HL-60 (cell line): ENCODE measurements at regions not wholly inside any gene's neighbourhood (a gene's known extent, or its start where the extent isn't known, plus 50 kb on each side); places are given as distances from the start of the nearest gene placed in this dataset.

Experiments used
- DNase-seq, 2 experiments: peaks; one replicate each; pipeline ENCODE4 v3.0.0-alpha.2; 2010 to 2020; ENCODE audit warnings: low read depth in 1 of 2, low spot score in 1 of 2
- H3K27ac ChIP-seq: fragments of 250-450 bp; sonication (Bioruptor Pico); replicated peaks from 2 replicates; pipeline ENCODE4 v1.5.1; 2020; ENCODE audit warnings: mild to moderate bottlenecking, moderate library complexity
- H3K27me3 ChIP-seq: fragments of 250-450 bp; sonication (Bioruptor Pico); 2 replicates; pipeline ENCODE4 v1.5.1; 2021; ENCODE audit warnings: mild to moderate bottlenecking, moderate library complexity; ENCODE audit not compliant: insufficient read depth, poor library complexity, severe bottlenecking
- H3K4me3 ChIP-seq: replicated peaks from 2 replicates; pipeline ENCODE4 v1.5.1; 2011; ENCODE audit warnings: mild to moderate bottlenecking, control low read depth, low read length; ENCODE audit not compliant: insufficient read depth
- CTCF ChIP-seq: IDR thresholded peaks from one replicate; pipeline ENCODE4 v1.5.1; 2011; ENCODE audit warnings: low read length, control low read depth, inconsistent platforms; ENCODE audit not compliant: insufficient read depth
- GABPA ChIP-seq: IDR thresholded peaks from 2 replicates; pipeline ENCODE4 v1.6.1; 2012; ENCODE audit warnings: low read depth
- POLR2AphosphoS5 ChIP-seq: IDR thresholded peaks from 2 replicates; pipeline ENCODE4 v1.6.1; 2012; ENCODE audit warnings: low read depth
- REST ChIP-seq: IDR thresholded peaks from 2 replicates; pipeline ENCODE4 v1.6.1; 2012; ENCODE audit warnings: low read depth; ENCODE audit not compliant: insufficient replicate concordance
- SPI1 ChIP-seq: IDR thresholded peaks from 2 replicates; pipeline ENCODE4 v1.6.1; 2012; ENCODE audit warnings: low read depth, mild to moderate bottlenecking, borderline replicate concordance

DNA sequence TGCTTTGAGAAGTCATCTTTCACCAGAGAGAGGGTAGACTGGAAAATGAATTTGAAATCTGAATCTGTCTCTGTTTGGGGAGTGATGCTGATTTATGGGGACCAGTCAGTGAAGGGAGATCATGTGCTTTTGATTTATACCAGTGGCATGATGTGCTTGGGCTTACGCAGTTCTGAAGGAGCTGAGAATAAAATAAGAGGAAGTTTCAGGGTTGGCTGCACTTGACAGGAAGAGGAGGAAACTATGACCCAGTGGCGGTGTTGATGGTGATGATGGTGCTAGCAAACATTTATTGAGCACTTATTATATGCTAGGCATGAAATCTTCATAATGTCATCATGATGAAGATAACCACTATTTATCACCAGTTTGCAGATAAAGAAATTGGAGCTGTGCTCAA lies 136.4 kb upstream of the GLRA1 start:
- H3K4me3 ChIP-seq: no peak overlapping the region
- TF ChIP-seq SPI1 (no peak), CTCF (no peak), GABPA (no peak), POLR2AphosphoS5 (no peak), REST (no peak)
- no peak for DNase-seq
- H3K27me3 ChIP-seq: no peaks in the 10 kb centered on the region
- H3K27ac ChIP-seq: no peak overlapping the region

DNA sequence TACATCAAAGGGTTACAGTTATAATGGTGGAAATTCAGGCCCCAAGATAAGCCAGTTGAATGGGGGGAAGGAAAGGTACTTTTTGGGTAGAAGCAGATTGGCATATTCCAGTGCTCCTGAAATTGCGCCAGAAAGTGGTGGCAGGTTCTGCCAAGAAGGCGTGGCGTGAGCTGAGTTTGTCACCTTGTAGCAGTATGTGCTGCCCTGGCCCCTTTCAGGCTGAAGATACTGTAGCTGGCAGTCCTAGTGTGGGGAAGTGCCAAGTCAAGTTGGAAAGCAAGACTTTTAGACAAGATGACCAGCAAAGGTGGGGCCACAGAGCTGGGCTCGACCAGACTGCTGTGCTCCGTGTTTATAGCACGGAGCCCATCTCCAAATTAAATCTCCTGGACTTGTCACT lies 133.6 kb upstream of the GLRA1 start:
- H3K27ac ChIP-seq: no peak overlapping the region
- TF ChIP-seq REST: no peak
- no peak for TF ChIP-seq SPI1
- TF ChIP-seq POLR2AphosphoS5: no peak
- TF ChIP-seq GABPA: no peak
- no peak for TF ChIP-seq CTCF
- DNase-seq: no peak
- H3K4me3 ChIP-seq: no peak overlapping the region
- no peaks in the 10 kb centered on the region for H3K27me3 ChIP-seq

DNA sequence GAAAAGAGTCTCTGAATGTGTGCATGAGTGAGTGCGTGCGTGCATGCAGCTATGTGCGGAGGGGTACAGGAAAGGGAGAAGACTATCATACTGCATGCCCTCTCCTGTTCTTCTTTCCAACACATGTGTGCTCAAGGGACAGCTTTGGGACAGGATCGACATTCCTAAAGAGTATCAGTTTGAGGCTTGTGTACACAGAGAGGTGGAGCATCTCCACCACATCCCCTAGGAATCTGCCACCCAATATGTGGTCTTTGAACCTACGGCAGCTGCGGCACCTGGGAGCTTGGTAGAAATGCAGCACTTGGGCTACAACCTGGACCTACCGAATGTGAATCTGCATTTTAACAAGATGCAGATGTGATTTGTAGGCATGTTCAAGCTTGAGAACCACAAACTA lies 132.3 kb upstream of the GLRA1 start:
- TF ChIP-seq SPI1: no peak
- TF ChIP-seq REST: no peak
- DNase-seq: no peak

DNA sequence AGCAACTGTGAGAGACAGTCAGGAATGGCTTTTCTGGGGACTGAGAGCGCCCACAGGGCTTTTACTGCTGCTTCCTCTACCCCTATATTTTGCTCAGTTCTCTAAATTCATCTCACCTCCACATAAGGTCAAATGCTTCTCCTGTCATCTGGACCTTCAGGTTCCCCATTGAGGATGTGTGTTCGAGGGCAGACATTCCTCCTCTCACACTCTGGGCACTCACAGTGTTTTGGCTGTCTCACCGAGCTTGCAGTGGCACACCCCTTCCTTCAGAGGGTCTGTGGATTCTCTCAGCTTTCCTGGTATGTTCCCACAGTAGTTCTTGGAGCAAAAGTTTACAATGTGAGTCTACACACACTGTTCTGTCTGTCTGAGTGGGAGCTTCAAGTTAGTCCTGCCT lies 127.8 kb upstream of the GLRA1 start:
- no peak for DNase-seq
- no peak for TF ChIP-seq REST
- no peak for TF ChIP-seq SPI1
- TF ChIP-seq CTCF: no peak
- no peak for TF ChIP-seq POLR2AphosphoS5
- TF ChIP-seq GABPA: no peak
- Histone ChIP-seq H3K27ac (no peak overlapping the region), H3K27me3 (no peaks in the 10 kb centered on the region), H3K4me3 (no peak overlapping the region)

More for the DNA sequence above, 132.3 kb upstream of the GLRA1 start:
- H3K27me3 ChIP-seq: no peaks in the 10 kb centered on the region
- no peak overlapping the region for H3K4me3 ChIP-seq
- no peak overlapping the region for H3K27ac ChIP-seq
